GM21529 (cell line): ENCODE measurements at regions not wholly inside any gene's neighbourhood (a gene's known extent, or its start where the extent isn't known, plus 50 kb on each side); places are given as distances from the start of the nearest gene placed in this dataset.

Experiments used
- ATAC-seq: cut with Tn5 transposase; IDR thresholded peaks from one replicate; pipeline ENCODE4 v1.9.1; 2021; ENCODE audit not compliant: unreplicated experiment

- no peak for ATAC-seq
Observed at GRCh38 chr4:71151054-71151453, 157.6 kb downstream of the DCK start.

GRCh38 chr4:71156616-71157015, 163.2 kb downstream of the DCK start:
- no peak for ATAC-seq

GRCh38 chr4:71162386-71162785, 168.9 kb downstream of the DCK start:
- ATAC-seq = no peak

GRCh38 chr4:71163317-71163716, 169.9 kb downstream of the DCK start:
- ATAC-seq = no peak

GRCh38 chr4:71167083-71167482, 171.7 kb upstream of the SLC4A4 start:
- ATAC-seq = no peak

- ATAC-seq = no peak
Observed at GRCh38 chr4:71171592-71171991, 167.2 kb upstream of the SLC4A4 start.

GRCh38 chr4:71181332-71181731, 157.5 kb upstream of the SLC4A4 start:
- ATAC-seq = no peak

- ATAC-seq = peak; percentile 78
Observed at GRCh38 chr4:71184195-71184781, 154.5 kb upstream of the SLC4A4 start.

GRCh38 chr4:71185037-71185436, 153.8 kb upstream of the SLC4A4 start:
- ATAC-seq = no peak

GRCh38 chr4:71186257-71186565, 152.6 kb upstream of the SLC4A4 start:
- no peak for ATAC-seq

GRCh38 chr4:71186566-71187403, 152.0 kb upstream of the SLC4A4 start:
- no peak for ATAC-seq

- no peak for ATAC-seq
Observed at GRCh38 chr4:71187404-71188155, 151.2 kb upstream of the SLC4A4 start.

- ATAC-seq = no peak
Observed at GRCh38 chr4:71188156-71188640, 150.6 kb upstream of the SLC4A4 start.

- no peak for ATAC-seq
Observed at GRCh38 chr4:71188951-71189350, 149.9 kb upstream of the SLC4A4 start.

- no peak for ATAC-seq
Observed at GRCh38 chr4:71189471-71189870, 149.3 kb upstream of the SLC4A4 start.

GRCh38 chr4:71194454-71194853, 144.4 kb upstream of the SLC4A4 start:
- ATAC-seq = no peak

- no peak for ATAC-seq
Observed at GRCh38 chr4:71195924-71196323, 142.9 kb upstream of the SLC4A4 start.

- no peak for ATAC-seq
Observed at GRCh38 chr4:71198958-71199357, 139.9 kb upstream of the SLC4A4 start.

- ATAC-seq = no peak
Observed at GRCh38 chr4:71201057-71201456, 137.8 kb upstream of the SLC4A4 start.

GRCh38 chr4:71201817-71202576, 136.8 kb upstream of the SLC4A4 start:
- no peak for ATAC-seq

- ATAC-seq = no peak
Observed at GRCh38 chr4:71202705-71203104, 136.1 kb upstream of the SLC4A4 start.
